IPS-15b (cell line): ENCODE measurements at regions not wholly inside any gene's neighbourhood (a gene's known extent, or its start where the extent isn't known, plus 50 kb on each side); places are given as distances from the start of the nearest gene placed in this dataset.

ENCODE experiments used
- H3K27me3 ChIP-seq: one replicate; pipeline ENCODE4 v1.6.1; 2013; ENCODE audit warnings: low read length; ENCODE audit not compliant: control insufficient read depth, insufficient read depth
- H3K36me3 ChIP-seq: one replicate; pipeline ENCODE4 v1.6.1; 2013; ENCODE audit warnings: low read length; ENCODE audit not compliant: control insufficient read depth, insufficient read depth
- H3K4me1 ChIP-seq: one replicate; pipeline ENCODE4 v1.6.1; 2013; ENCODE audit warnings: mild to moderate bottlenecking, low read length; ENCODE audit not compliant: control insufficient read depth, insufficient read depth
- H3K4me3 ChIP-seq: one replicate; pipeline ENCODE4 v1.5.1; 2013; ENCODE audit warnings: low read depth, low read length
- H3K9ac ChIP-seq: one replicate; pipeline ENCODE4 v1.6.1; 2013; ENCODE audit warnings: low read depth, mild to moderate bottlenecking, low read length
- H3K9me3 ChIP-seq: one replicate; pipeline ENCODE4 v1.6.1; 2013; ENCODE audit warnings: mild to moderate bottlenecking, low read length; ENCODE audit not compliant: control insufficient read depth, insufficient read depth

DNA sequence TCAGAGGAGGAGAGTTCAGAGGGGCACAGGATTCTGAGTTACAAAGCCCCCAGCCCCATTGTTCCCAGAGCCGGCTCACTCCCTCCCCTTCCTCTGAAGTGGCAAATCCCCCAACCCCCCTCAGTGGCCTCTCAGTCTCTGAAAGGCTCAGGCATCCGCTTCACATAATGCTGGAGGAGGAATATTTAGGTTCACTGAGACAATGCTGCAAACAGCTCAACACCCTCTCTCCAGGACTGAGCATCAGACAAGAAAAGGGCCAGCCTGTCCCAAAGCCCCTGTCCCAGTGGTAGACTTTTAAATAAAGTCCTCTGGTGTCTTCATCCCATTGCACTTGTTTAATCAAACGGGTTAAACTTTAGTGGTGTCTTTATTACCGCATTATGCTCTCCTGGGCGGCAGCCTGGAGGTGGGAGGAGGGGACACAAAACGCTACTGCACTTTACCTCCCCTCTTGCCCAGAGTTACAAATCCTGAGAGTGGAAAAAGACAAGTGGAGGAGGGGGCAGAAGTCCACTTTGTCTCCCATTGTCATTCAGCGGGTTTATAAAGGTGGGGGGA lies 257.9 kb downstream of the FGFR2 start:
- H3K9ac ChIP-seq: no peak overlapping the region

DNA sequence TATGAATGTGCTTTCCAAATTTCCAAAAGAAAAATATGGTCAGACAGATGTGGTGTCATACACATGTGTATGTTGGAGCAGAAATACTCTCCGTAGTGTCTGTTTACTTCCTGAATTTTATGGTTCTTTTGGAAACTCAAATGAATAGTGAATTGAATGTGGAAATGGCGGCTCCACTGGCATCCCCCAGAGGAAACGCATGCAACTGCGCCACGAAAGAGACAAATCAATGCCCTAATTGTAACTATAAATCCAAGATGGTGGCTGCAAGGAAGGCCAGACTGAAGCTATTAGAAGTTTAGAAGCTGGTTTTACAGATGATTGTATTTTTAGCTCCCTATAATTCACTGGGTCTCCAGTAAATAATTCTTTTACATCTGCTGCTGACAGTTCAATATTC lies 246.7 kb downstream of the FGFR2 start:
- no peak overlapping the region for H3K9ac ChIP-seq
- no peaks in the 10 kb centered on the region for H3K4me1 ChIP-seq
- H3K36me3 ChIP-seq: no peaks in the 10 kb centered on the region
- H3K9me3 ChIP-seq: no peaks in the 10 kb centered on the region
- H3K27me3 ChIP-seq: no peaks in the 10 kb centered on the region
- no peak overlapping the region for H3K4me3 ChIP-seq

More for the DNA sequence above, 257.9 kb downstream of the FGFR2 start:
- Histone ChIP-seq H3K9me3 (no peaks in the 10 kb centered on the region), H3K4me3 (no peak overlapping the region), H3K4me1 (peaks cover 32% of the 10 kb centered on the region), H3K36me3 (no peaks in the 10 kb centered on the region), H3K27me3 (no peaks in the 10 kb centered on the region)

DNA sequence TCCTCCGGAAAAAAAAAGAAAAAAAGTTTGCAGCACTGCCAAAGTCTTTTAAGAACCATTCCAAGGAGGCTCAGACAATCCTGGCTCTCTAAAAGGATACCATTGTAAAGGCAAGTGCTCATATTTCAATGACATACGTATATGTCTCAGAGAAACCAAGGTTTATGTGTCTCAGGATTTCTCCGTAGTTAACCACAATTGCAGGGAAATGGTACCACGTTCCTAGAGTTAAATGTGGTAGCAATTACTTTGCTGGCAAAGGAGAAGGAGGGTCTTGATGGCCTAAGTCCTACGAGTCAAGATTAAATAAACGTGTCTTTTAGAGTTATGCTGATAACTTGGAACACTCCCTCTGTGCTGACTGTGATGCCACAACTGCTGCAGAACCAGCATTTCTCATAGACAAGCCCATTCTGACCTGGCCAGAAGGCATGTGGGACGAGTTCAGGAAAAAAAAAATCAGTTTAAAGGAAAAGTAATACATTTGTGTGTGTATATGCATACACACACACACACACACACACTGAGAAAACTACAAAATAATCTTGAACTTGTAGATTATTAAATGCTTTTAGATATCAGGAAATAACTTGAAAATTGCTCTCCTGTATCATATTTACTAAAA lies 245.9 kb downstream of the FGFR2 start:
- Histone ChIP-seq H3K9me3 (no peaks in the 10 kb centered on the region), H3K4me1 (no peaks in the 10 kb centered on the region), H3K4me3 (no peak overlapping the region), H3K9ac (no peak overlapping the region), H3K36me3 (no peaks in the 10 kb centered on the region), H3K27me3 (no peaks in the 10 kb centered on the region)

DNA sequence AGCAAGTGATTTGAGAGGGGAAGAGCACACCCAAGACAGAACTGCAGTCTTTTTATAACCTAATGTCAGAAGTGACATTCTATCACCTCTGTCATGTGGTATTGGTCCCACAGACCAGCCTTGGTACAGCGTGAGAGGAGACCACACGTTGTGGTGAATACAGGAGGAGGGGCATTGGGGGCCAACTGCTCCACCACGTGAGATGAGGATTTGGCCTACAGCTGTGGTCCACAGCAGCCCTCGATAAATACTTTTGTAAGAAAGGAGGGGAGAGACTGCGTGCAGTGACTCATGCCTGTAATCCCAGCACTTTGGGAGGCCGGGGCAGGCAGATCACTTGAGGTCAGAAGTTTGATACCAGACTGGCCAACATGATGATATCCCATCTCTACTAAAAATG lies 243.1 kb downstream of the FGFR2 start:
- H3K36me3 ChIP-seq: no peaks in the 10 kb centered on the region
- H3K4me1 ChIP-seq: no peaks in the 10 kb centered on the region
- H3K9ac ChIP-seq: no peak overlapping the region
- no peaks in the 10 kb centered on the region for H3K27me3 ChIP-seq
- no peaks in the 10 kb centered on the region for H3K9me3 ChIP-seq
- no peak overlapping the region for H3K4me3 ChIP-seq

DNA sequence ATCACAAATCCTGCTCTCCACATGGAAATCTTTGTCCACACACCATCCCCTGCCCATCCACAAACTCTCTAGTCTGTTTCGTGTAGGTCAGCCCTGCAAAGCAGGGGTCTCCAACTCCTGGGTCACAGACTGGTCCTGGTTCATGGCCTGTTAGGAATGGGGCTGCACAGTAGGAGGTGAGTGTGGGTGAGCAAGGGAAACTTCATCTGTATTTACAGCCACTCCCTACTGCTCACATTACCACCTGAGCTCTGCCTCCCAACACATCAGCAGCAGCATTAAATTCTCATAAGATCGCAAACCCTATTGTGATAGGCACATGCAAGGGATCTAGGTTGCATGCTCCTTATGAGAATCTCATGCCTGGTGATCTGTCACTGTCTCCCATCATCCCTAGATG lies 242.1 kb downstream of the FGFR2 start:
- Histone ChIP-seq H3K4me1 (no peaks in the 10 kb centered on the region), H3K9me3 (no peaks in the 10 kb centered on the region), H3K4me3 (no peak overlapping the region), H3K27me3 (no peaks in the 10 kb centered on the region), H3K9ac (no peak overlapping the region), H3K36me3 (no peaks in the 10 kb centered on the region)

DNA sequence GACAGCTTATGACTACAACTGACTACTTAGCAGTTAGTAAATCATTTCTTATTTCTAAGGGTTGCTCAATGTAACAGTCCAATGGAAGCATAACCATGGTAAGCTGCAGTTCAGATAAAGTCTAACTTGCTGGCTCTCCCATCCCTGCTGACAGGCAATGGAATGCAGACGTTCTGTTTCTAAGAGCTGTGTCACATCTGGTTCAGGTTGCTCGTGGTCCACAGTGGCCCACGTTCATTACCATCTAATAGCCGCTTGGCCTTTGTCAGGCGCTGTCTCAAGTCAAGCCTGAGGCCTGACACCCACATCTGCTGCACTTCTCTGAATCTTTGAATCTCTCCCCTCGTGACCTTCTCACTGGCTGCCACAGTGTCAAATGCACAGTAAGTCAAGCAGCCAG lies 240.8 kb downstream of the FGFR2 start:
- H3K9ac ChIP-seq: no peak overlapping the region
- no peaks in the 10 kb centered on the region for H3K27me3 ChIP-seq
- no peaks in the 10 kb centered on the region for H3K4me1 ChIP-seq
- H3K36me3 ChIP-seq: no peaks in the 10 kb centered on the region
- no peak overlapping the region for H3K4me3 ChIP-seq
- no peaks in the 10 kb centered on the region for H3K9me3 ChIP-seq

DNA sequence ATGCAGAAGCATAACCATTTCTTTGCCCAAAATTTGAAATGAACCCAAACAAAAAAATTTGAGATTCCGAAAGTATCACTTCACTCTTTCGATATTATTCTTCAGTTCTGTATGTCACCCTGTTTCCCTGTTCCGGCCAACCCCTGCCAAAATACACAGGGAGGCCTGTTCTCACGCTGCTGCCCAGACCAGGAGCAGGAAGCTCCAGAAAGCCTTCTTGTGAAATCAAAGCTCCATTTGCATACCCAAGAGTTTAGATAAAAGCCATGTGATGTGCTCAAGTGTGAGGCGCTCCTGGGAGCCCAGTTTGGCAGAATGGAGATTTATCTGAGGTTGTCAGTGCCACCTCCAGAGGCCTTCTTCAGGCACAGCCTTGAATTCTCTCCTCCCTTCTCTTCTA lies 236.2 kb downstream of the FGFR2 start:
- Histone ChIP-seq H3K4me3 (no peak overlapping the region), H3K27me3 (no peaks in the 10 kb centered on the region), H3K36me3 (no peaks in the 10 kb centered on the region), H3K9me3 (no peaks in the 10 kb centered on the region), H3K4me1 (no peaks in the 10 kb centered on the region), H3K9ac (no peak overlapping the region)

DNA sequence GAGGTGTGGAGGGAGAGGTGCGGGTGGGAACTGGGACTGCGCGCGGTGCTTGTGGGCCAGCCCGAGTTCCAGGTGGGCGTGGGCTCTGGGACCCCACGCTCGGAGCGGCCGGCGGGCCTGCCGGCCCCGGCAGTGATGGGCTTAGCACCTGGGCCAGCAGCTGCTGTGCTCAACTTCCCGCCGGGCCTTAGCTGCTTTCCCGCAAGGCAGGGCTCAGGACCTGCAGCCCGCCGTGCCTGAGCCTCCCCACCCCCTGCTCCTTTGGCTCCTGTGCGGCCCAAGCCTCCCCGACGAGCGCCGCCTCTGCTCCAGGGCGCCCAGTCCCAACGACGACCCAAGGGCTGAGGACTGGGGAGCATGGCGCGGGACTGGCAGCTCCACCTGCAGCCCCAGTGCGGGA lies 232.7 kb downstream of the FGFR2 start:
- no peak overlapping the region for H3K4me3 ChIP-seq

DNA sequence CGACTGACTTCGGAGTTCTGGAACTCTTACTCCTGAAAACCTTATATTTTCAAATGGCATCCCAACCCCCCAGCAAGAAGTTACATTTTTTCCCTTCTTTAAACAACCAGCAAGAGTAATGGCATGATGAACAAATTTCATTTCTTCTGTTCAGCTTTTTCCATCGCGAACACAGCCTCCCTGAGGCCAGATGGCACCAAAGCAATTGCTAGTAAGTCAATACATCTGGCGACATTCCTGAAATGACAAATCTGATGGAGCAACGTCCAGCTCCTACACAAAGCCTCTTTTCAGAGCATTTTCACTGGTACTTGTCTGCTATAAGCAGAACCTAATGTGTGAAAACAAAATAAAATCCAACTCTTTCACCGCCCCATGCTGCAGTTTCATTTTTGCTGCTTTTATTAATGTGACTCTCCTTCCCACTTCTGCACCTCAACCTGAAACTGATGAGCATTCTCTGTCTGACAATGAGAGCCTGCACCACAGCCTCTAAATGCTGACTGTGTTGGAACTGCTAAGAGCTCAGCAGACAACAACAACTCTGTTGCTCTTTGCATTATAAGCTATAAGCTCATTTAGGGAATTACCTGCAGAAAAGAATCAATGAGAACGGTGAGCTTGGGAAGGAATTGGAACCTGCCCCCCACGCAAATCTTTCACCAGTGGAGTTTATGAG lies 229.8 kb downstream of the FGFR2 start:
- no peak overlapping the region for H3K4me3 ChIP-seq
- H3K9me3 ChIP-seq: no peaks in the 10 kb centered on the region
- no peak overlapping the region for H3K9ac ChIP-seq
- H3K4me1 ChIP-seq: no peaks in the 10 kb centered on the region
- no peaks in the 10 kb centered on the region for H3K27me3 ChIP-seq
- H3K36me3 ChIP-seq: no peaks in the 10 kb centered on the region

More for the DNA sequence above, 232.7 kb downstream of the FGFR2 start:
- H3K36me3 ChIP-seq: no peaks in the 10 kb centered on the region
- H3K9me3 ChIP-seq: no peaks in the 10 kb centered on the region
- no peak overlapping the region for H3K9ac ChIP-seq
- no peaks in the 10 kb centered on the region for H3K4me1 ChIP-seq
- H3K27me3 ChIP-seq: no peaks in the 10 kb centered on the region

DNA sequence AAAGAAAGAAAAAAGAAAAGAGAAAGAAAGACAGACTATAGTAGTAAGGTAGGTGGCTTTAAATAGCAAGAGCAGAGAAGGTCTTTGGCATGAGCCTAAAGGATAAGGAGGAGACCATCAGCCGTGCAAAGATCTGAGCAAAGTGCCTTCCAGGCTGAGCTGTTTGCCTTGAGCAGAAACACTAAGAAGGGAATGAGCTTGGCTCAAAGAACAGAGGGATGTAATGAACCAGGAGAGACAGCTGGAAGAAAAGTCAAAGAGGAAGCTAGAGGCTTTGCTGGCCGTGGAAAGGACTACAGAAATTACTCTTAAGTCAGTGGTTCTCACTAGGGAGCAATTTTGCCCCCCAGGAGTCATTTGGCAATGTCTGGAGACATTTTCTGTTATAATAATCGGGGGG lies 228.6 kb downstream of the FGFR2 start:
- no peaks in the 10 kb centered on the region for H3K9me3 ChIP-seq
- H3K4me3 ChIP-seq: no peak overlapping the region
- no peak overlapping the region for H3K9ac ChIP-seq
- H3K36me3 ChIP-seq: no peaks in the 10 kb centered on the region
- H3K27me3 ChIP-seq: no peaks in the 10 kb centered on the region
- H3K4me1 ChIP-seq: no peaks in the 10 kb centered on the region

DNA sequence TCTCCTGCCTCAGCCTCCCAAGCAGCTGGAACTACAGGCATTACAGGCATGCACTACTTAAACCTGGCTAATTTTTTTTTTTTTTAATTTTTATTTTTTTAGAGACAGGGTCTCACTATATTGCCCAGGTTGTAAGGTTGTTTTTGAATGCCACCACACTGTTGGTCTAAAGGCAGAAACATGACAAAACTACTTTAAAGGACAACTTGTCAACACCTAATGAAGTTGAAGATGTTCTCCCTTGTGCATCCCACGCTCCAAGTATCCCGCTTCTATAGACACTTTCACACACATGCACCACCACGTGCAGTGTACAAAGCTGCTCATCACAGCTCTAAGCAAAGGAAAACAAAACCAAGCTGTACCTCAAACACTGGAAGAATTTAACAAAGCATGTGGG lies 226.4 kb downstream of the FGFR2 start:
- H3K4me3 ChIP-seq: no peak overlapping the region
- no peaks in the 10 kb centered on the region for H3K9me3 ChIP-seq
- H3K27me3 ChIP-seq: no peaks in the 10 kb centered on the region
- no peaks in the 10 kb centered on the region for H3K4me1 ChIP-seq
- no peak overlapping the region for H3K9ac ChIP-seq
- H3K36me3 ChIP-seq: no peaks in the 10 kb centered on the region

DNA sequence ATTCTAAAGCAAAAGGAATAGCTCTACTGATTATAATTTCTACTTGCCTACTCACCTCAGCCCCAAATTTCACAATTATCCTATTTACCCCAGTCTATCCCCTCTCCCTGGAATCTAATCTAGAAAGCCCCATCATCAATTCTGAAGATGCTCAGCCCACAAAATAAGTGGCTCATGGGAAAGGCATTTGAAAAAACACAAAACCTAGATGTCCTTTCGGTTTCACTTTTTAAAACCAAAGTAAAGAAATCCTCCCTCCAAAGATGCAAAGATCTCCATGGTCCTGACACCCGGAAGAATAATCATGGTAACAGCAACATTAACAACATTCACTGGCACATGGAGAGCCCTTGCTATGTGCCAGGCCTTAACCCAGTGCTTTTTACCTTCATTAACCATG lies 224.8 kb downstream of the FGFR2 start:
- H3K36me3 ChIP-seq: no peaks in the 10 kb centered on the region
- H3K9me3 ChIP-seq: no peaks in the 10 kb centered on the region
- H3K4me3 ChIP-seq: no peak overlapping the region
- no peak overlapping the region for H3K9ac ChIP-seq
- no peaks in the 10 kb centered on the region for H3K27me3 ChIP-seq
- H3K4me1 ChIP-seq: no peaks in the 10 kb centered on the region
